Prostate gland (tissue), 2 donors: ENCODE measurements at regions not wholly inside any gene's neighbourhood (a gene's known extent, or its start where the extent isn't known, plus 50 kb on each side); places are given as distances from the start of the nearest gene placed in this dataset.

Experiments
- DNase-seq: peaks from one replicate; pipeline ENCODE4 v3.0.0-alpha.2; 2019; ENCODE audit warnings: low spot score
- H3K27ac ChIP-seq, 2 donors: fragments of 200-600 bp; sonication (generic); 2 replicates each; pipeline ENCODE4 v1.5.1; 2017 to 2019
- H3K27me3 ChIP-seq: fragments of 200-600 bp; sonication (generic); replicated peaks from 2 replicates; pipeline ENCODE4 v1.5.1; 2019; ENCODE audit not compliant: insufficient read depth
- H3K36me3 ChIP-seq, 2 donors: fragments of 200-600 bp; sonication (generic); 1 replicate in 1 of 2; 2 replicates in 1 of 2; pipeline versions ENCODE4 v1.5.1 to v1.8.1; 2017 to 2019
- H3K4me1 ChIP-seq: fragments of 200-600 bp; sonication (generic); replicated peaks from 2 replicates; pipeline ENCODE4 v1.5.1; 2019
- H3K4me3 ChIP-seq, 2 donors: fragments of 200-600 bp; sonication (generic); 2 replicates each; pipeline ENCODE4 v1.5.1; 2017 to 2019
- H3K9me3 ChIP-seq: fragments of 200-600 bp; sonication (generic); 2 replicates; pipeline ENCODE4 v1.5.1; 2017
- CTCF ChIP-seq, 4 experiments: fragments of 200-600 bp in 2 of 4; fragments of 450-650 bp in 2 of 4; sonication (generic) in 2 of 4; IDR thresholded peaks; 1 replicate in 3 of 4; 2 replicates in 1 of 4; pipeline ENCODE4 v1.5.1; 2016 to 2019; ENCODE audit warnings: antibody characterized with exemption in 4 of 4, mild to moderate bottlenecking in 2 of 4, moderate library complexity in 2 of 4
- POLR2A ChIP-seq: fragments of 450-650 bp; IDR thresholded peaks from one replicate; pipeline ENCODE4 v1.6.1; 2016; ENCODE audit warnings: antibody characterized with exemption, mild to moderate bottlenecking
- POLR2AphosphoS5 ChIP-seq: sonication (generic); formaldehyde crosslinking; IDR thresholded peaks from one replicate; pipeline ENCODE4 v1.6.1; 2017; ENCODE audit warnings: antibody characterized with exemption
- WGBS: methylation state at CpG from one replicate; pipeline ENCODE4 v1.1.5; 2018; 5-methylcytosine and 5-hydroxymethylcytosine counted together
- intact Hi-C: fragments of 100-400 bp; cut with DNase I; formaldehyde crosslinking; loops from one replicate; pipeline ENCODE4 v1.14.2; 2022

- WGBS = 90% methylated on average over 3 of the region's 3 CpGs
- no peaks in the 10 kb centered on the region for H3K4me1 ChIP-seq
- H3K9me3 ChIP-seq = no peaks in the 10 kb centered on the region
- no peak overlapping the region for H3K27ac ChIP-seq
- no peak overlapping the region for H3K4me3 ChIP-seq
- TF ChIP-seq CTCF (IDR thresholded peaks at IDR 0.05) (no peak), POLR2A (no peak), POLR2AphosphoS5 (no peak)
- intact Hi-C loops = no loop called here
- no peaks in the 10 kb centered on the region for H3K36me3 ChIP-seq
- H3K27me3 ChIP-seq = no peaks in the 10 kb centered on the region
- no peak for DNase-seq
Observed at GRCh38 chr6:62474793-62475192, 188.8 kb upstream of the KHDRBS2 start.

DNA sequence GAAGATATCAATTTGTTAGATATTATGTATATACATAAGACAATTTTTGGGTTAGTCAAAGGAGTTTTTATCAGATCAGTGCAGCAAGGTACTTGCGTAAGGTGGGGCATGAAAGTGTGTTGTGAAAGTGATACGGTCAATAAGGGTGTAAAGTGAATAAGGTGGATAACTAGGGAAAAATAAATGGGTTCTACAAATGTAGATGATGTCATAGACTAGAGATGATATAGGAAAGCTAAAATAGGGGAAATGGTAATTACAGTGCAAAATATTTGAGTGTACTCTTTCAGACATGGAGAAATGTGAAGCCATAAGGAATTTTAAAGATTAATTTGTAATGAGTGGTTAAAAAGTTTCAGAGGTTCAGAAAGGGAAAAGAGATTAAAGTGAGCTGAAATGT lies 180.6 kb upstream of the KHDRBS2 start:
- H3K4me3 ChIP-seq = no peak overlapping the region
- DNase-seq = no peak
- no peaks in the 10 kb centered on the region for H3K4me1 ChIP-seq
- no peaks in the 10 kb centered on the region for H3K36me3 ChIP-seq
- intact Hi-C loops = no loop called here
- WGBS = 44% methylated on average over 2 of the region's 2 CpGs
- no peak overlapping the region for H3K27ac ChIP-seq
- no peaks in the 10 kb centered on the region for H3K27me3 ChIP-seq
- H3K9me3 ChIP-seq = no peaks in the 10 kb centered on the region
- TF ChIP-seq POLR2A (no peak), POLR2AphosphoS5 (no peak), CTCF (IDR thresholded peaks at IDR 0.05) (no peak)

DNA sequence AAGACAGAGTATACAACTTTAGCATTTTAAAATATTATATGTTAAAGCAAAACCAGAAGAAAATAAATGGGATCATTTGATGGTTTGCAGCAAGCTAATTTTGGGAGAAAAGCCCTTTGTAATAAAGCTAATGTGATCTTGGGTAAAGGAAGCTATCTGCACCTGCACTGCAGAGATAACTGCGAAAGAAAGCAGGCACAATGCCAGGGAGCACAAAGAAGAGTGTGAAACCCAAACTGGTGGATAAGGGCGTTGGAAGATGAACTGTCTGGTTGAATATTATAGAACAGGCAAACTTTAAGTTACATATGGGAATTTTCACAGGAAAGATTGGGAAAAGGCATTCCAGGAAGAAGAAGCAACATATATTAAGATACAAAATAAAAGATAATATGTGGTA lies 179.2 kb upstream of the KHDRBS2 start:
- H3K4me3 ChIP-seq = no peak overlapping the region
- WGBS = 70% methylated on average over 2 of the region's 2 CpGs
- TF ChIP-seq CTCF (IDR thresholded peaks at IDR 0.05) = no peak
- TF ChIP-seq POLR2A = no peak
- no peak for TF ChIP-seq POLR2AphosphoS5
- DNase-seq = no peak
- no peaks in the 10 kb centered on the region for H3K9me3 ChIP-seq
- H3K27ac ChIP-seq = no peak overlapping the region
- H3K27me3 ChIP-seq = no peaks in the 10 kb centered on the region
- intact Hi-C loops = no loop called here
- H3K36me3 ChIP-seq = no peaks in the 10 kb centered on the region
- H3K4me1 ChIP-seq = no peaks in the 10 kb centered on the region

GRCh38 chr6:62452586-62452985 lies 166.6 kb upstream of the KHDRBS2 start:
- Histone ChIP-seq H3K9me3 (no peaks in the 10 kb centered on the region), H3K4me1 (no peaks in the 10 kb centered on the region), H3K27me3 (no peaks in the 10 kb centered on the region), H3K36me3 (no peaks in the 10 kb centered on the region), H3K4me3 (no peak overlapping the region), H3K27ac (no peak overlapping the region)
- intact Hi-C loops = no loop called here
- no peak for DNase-seq
- TF ChIP-seq POLR2A = no peak
- TF ChIP-seq POLR2AphosphoS5 = no peak
- TF ChIP-seq CTCF (IDR thresholded peaks at IDR 0.05) = no peak
- WGBS = 94% methylated on average over 2 of the region's 2 CpGs

DNA sequence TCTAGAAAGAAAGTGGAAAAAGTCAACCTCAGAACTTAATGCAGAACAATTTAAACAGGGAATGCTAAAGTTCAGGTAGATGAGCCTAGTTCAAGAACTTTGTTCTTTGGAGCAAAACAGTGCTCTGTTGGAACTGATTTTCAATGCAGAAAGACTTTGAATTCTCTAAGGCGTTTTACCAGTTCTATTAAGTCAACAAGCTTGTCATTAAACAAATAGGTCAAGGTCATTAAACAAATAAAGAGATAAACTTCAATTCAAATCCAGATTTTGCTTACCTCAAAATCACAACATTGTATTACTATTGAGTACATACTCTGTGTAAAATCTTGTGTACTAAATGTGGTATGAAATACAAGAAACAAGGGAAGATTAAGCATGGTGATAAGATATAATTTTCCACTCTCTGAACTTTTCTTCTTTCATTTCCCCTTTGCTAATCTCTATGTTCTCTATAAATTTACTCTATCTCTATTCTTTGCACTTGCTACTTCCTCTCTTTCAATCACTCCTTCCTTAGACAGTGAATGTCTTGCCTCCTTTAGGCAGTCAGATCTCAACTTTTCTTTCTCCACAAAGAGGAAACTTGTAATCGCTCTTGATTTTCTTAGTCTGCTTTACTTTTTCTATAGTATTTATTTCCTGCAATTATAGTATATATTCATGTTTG lies 160.8 kb upstream of the KHDRBS2 start:
- TF ChIP-seq POLR2AphosphoS5 (no peak), POLR2A (no peak)
- Histone ChIP-seq H3K9me3 (no peaks in the 10 kb centered on the region), H3K27me3 (no peaks in the 10 kb centered on the region), H3K36me3 (no peaks in the 10 kb centered on the region), H3K4me1 (no peaks in the 10 kb centered on the region), H3K27ac (no peak overlapping the region), H3K4me3 (no peak overlapping the region)
- DNase-seq = no peak
- WGBS = 64% methylated on average over 2 of the region's 2 CpGs
- intact Hi-C loops = no loop called here
